ENCODE measurements at regions not wholly inside any gene's neighbourhood (a gene's known extent, or its start where the extent isn't known, plus 50 kb on each side); places are given as distances from the start of the nearest gene placed in this dataset.

DNA sequence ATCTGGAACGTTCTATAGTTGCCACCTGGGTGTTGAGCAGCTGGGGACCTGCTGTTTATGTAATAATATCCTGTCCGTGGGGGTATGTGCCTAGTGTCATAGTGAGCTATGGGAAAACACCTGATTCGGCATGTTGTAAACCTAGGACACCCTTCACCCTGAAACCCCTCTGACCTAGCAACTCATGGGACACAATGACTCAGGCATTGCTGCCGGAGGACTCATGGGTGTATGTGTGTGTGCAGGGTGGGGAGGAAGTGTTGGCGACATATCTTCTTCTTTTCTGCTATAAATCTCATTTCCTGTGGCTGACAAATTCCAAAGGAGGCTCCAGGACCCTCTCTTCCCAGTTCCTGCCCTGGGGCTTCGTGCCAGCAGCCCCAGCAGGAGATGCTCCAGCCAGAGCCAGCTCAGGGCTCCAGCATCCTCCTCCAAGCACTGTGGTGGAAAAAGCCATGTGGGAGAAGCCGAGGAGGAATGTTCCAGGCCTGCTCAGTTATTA is 77.0 kb upstream of the PODXL start:
- CTCF ChIA-PET, result interaction anchor here (1.4 kb wide), 1 partner anchor 122 kb away, joined by 3 read pairs; no protein-coding TSS in a partner anchor
- peak overlapping the region; percentile 60; the same call in 1 of the 2 replicates for H2BK20ac ChIP-seq (ENCODE audit: low read depth, low read length)
- H3K27ac ChIP-seq (ENCODE audit: insufficient read depth, low read length), result no peak overlapping the region
- H3K79me1 ChIP-seq (ENCODE audit: low read depth in 1 of 2, low read length in 2 of 2), result peaks cover 0 to 5% of the 10 kb centered on the region in 2 experiments; a peak in 1 of 4 replicates
- peaks cover 29% of the 10 kb centered on the region for H3K9me1 ChIP-seq (ENCODE audit: insufficient read depth, low read length)
- H3K27me3 ChIP-seq (ENCODE audit: control insufficient read depth, insufficient read depth, low read length), result no peaks in the 10 kb centered on the region
- in situ Hi-C loops (cut with MboI; ENCODE audit: low sequenced_read_pairs) (no loop called here), dilution Hi-C loops (cut with HindIII; ENCODE audit: low sequenced_read_pairs, unreplicated experiment) (no loop called here), intact Hi-C loops (cut with micrococcal nuclease) (no loop called here)
- H3K18ac ChIP-seq (ENCODE audit: low read depth, low read length), result peak overlapping the region; percentile 69; the same call in 1 of the 2 replicates
- 0 out of 2 replicates have a peak overlapping the region, but pooled peaks have one; percentile 25 for H3K56ac ChIP-seq (ENCODE audit: extremely low read depth, insufficient read depth, low read length)
- H3K4me2 ChIP-seq (ENCODE audit: low read depth, low read length), result no peak overlapping the region
- H2AK9ac ChIP-seq (replicated peaks; ENCODE audit: low read depth, low read length, poor library complexity), result peak overlapping the region; percentile 90
- no peak overlapping the region for H4K91ac ChIP-seq (ENCODE audit: insufficient read depth, low read depth, low read length)
- peak overlapping the region; percentile 69 for H2BK5ac ChIP-seq (ENCODE audit: low read depth, low read length, poor library complexity, severe bottlenecking)
- H3K9ac ChIP-seq (ENCODE audit: low read depth, low read length), result no peak overlapping the region
- ATAC-seq (ENCODE audit: low read depth) (peak; percentile 64), DNase-seq (peak; percentile 74)
- peak overlapping the region; percentile 74; the same call in 1 of the 3 replicates for H2BK15ac ChIP-seq (ENCODE audit: low read depth, low read length)
- no peaks in the 10 kb centered on the region for H3K9me3 ChIP-seq (ENCODE audit: control insufficient read depth, insufficient read depth, low read length)
- peak overlapping the region; percentile 52 to 70; a peak in 2 of 4 replicates for H4K8ac ChIP-seq (ENCODE audit: low read depth in 2 of 2, low read length in 2 of 2)
- WGBS, 2 experiments (ENCODE audit: extremely low coverage in 2 of 2, insufficient read length in 1 of 2), result no CpG with 5 or more reads among the region's 7 CpGs
- H2BK120ac ChIP-seq (ENCODE audit: low read depth, low read length), result peak overlapping the region; percentile 87; the same call in 1 of the 2 replicates
- H2AK5ac ChIP-seq (ENCODE audit: low read depth, low read length), result peak overlapping the region; percentile 35; the same call in 1 of the 2 replicates
- peak overlapping the region; percentile 78 for H2AFZ ChIP-seq (replicated peaks; ENCODE audit: low read length, poor library complexity)
- H3K36me3 ChIP-seq (ENCODE audit: control insufficient read depth, insufficient read depth, low read length), result no peaks in the 10 kb centered on the region
- no peak overlapping the region for H4K5ac ChIP-seq (ENCODE audit: low read depth, low read length)
- H3K4me1 ChIP-seq (ENCODE audit: control insufficient read depth, insufficient read depth, low read length), result peaks cover 24% of the 10 kb centered on the region
- POLR2A ChIA-PET (ENCODE audit: unreplicated experiment), result no interaction called here
- peak overlapping the region; percentile 39; the same call in 1 of the 2 replicates for H3K23ac ChIP-seq (ENCODE audit: low read depth, low read length)
- no peak overlapping the region for H3K4me3 ChIP-seq (ENCODE audit: insufficient read depth, low read depth, low read length)
- peak overlapping the region; percentile 74; the same call in 1 of the 2 replicates for H3K4ac ChIP-seq (ENCODE audit: low read depth, low read length)
- no TSS peak for BruUV-seq (replicated peaks)
- no peaks in the 10 kb centered on the region for H4K20me1 ChIP-seq (ENCODE audit: insufficient read depth, low read length)
- peak overlapping the region; percentile 42 for H3K14ac ChIP-seq (replicated peaks; ENCODE audit: low read depth, low read length)
- TF ChIP-seq MAFK (IDR thresholded peaks at IDR 0.05; ENCODE audit: low read depth, low read length), result no peak; the same call in 1 of the 2 replicates
- TF ChIP-seq, protein P1, sequence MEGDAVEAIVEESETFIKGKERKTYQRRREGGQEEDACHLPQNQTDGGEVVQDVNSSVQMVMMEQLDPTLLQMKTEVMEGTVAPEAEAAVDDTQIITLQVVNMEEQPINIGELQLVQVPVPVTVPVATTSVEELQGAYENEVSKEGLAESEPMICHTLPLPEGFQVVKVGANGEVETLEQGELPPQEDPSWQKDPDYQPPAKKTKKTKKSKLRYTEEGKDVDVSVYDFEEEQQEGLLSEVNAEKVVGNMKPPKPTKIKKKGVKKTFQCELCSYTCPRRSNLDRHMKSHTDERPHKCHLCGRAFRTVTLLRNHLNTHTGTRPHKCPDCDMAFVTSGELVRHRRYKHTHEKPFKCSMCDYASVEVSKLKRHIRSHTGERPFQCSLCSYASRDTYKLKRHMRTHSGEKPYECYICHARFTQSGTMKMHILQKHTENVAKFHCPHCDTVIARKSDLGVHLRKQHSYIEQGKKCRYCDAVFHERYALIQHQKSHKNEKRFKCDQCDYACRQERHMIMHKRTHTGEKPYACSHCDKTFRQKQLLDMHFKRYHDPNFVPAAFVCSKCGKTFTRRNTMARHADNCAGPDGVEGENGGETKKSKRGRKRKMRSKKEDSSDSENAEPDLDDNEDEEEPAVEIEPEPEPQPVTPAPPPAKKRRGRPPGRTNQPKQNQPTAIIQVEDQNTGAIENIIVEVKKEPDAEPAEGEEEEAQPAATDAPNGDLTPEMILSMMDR (conservative IDR thresholded peaks at IDR 0.05; ENCODE audit: low read depth, low read length), result no peak
- no peak for TF ChIP-seq BHLHE40 (IDR thresholded peaks at IDR 0.05; ENCODE audit: low read depth, low read length)
- 0 out of 2 replicates have a peak, but pooled peaks have one; percentile 48 for TF ChIP-seq NFE2L2 (IDR thresholded peaks at IDR 0.05; ENCODE audit: low read depth, low read length)
- TF ChIP-seq MAZ (IDR thresholded peaks at IDR 0.05; ENCODE audit: borderline replicate concordance, low read depth, low read length), result peak; percentile 41; the same call in 1 of the 2 replicates
- TF ChIP-seq POLR2A (IDR thresholded peaks at IDR 0.05; ENCODE audit: low read depth, low read length), result no peak
- TF ChIP-seq RAD21 (IDR thresholded peaks at IDR 0.05; ENCODE audit: low read length), result no peak
- TF ChIP-seq, protein P2, sequence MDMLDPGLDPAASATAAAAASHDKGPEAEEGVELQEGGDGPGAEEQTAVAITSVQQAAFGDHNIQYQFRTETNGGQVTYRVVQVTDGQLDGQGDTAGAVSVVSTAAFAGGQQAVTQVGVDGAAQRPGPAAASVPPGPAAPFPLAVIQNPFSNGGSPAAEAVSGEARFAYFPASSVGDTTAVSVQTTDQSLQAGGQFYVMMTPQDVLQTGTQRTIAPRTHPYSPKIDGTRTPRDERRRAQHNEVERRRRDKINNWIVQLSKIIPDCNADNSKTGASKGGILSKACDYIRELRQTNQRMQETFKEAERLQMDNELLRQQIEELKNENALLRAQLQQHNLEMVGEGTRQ (IDR thresholded peaks at IDR 0.05; ENCODE audit: low read depth, low read length), result no peak
- TF ChIP-seq RCOR1 (IDR thresholded peaks at IDR 0.05; ENCODE audit: insufficient replicate concordance, low read length), result peak; percentile 85
- TF ChIP-seq, protein P3, sequence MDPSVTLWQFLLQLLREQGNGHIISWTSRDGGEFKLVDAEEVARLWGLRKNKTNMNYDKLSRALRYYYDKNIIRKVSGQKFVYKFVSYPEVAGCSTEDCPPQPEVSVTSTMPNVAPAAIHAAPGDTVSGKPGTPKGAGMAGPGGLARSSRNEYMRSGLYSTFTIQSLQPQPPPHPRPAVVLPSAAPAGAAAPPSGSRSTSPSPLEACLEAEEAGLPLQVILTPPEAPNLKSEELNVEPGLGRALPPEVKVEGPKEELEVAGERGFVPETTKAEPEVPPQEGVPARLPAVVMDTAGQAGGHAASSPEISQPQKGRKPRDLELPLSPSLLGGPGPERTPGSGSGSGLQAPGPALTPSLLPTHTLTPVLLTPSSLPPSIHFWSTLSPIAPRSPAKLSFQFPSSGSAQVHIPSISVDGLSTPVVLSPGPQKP (IDR thresholded peaks at IDR 0.05; ENCODE audit: borderline replicate concordance, low read depth, low read length), result no peak
- no peak for TF ChIP-seq CEBPB (IDR thresholded peaks at IDR 0.05; ENCODE audit: low read depth, low read length)
- TF ChIP-seq RFX5 (IDR thresholded peaks at IDR 0.05; ENCODE audit: low read depth, low read length), result no peak
- TF ChIP-seq SMC3 (IDR thresholded peaks at IDR 0.05; ENCODE audit: low read depth, low read length), result no peak
- no peak for TF ChIP-seq MXI1 (IDR thresholded peaks at IDR 0.05; ENCODE audit: borderline replicate concordance, low read depth, low read length)
- TF ChIP-seq CHD1 (IDR thresholded peaks at IDR 0.05; ENCODE audit: low read depth, low read length), result no peak

Data from IMR-90 (cell line).